ENCODE measurements at regions not wholly inside any gene's neighbourhood (a gene's known extent, or its start where the extent isn't known, plus 50 kb on each side); places are given as distances from the start of the nearest gene placed in this dataset.

- Histone ChIP-seq H3K79me2 (replicated peaks; ENCODE audit: insufficient read depth, low read length) (no peaks in the 10 kb centered on the region), H3K36me3 (ENCODE audit: insufficient read depth, low read length) (no peaks in the 10 kb centered on the region), H2AFZ (ENCODE audit: low read depth, low read length) (no peak overlapping the region), H3K4me2 (ENCODE audit: low read length) (no peak overlapping the region), H3K27me3 (ENCODE audit: insufficient read depth, low read depth, low read length) (no peaks in the 10 kb centered on the region), H3K4me3 (ENCODE audit: low read length) (no peak overlapping the region), H3F3A (ENCODE audit: insufficient read depth, low read length, poor library complexity, severe bottlenecking) (no peaks in the 10 kb centered on the region), H4K20me1 (ENCODE audit: insufficient read depth) (no peaks in the 10 kb centered on the region), H3K9me2 (ENCODE audit: insufficient read depth, low read length) (peaks cover 4% of the 10 kb centered on the region), H3K9ac (ENCODE audit: low read length) (no peak overlapping the region), H3K27ac (ENCODE audit: low read length) (no peak overlapping the region), H3K9me3 (ENCODE audit: low read length) (peaks cover 2% of the 10 kb centered on the region)
- no peak for TF ChIP-seq REST (IDR thresholded peaks at IDR 0.05; ENCODE audit: borderline replicate concordance)
- TF ChIP-seq RAD21 (conservative IDR thresholded peaks at IDR 0.05): no peak
- TF ChIP-seq SMC3 (conservative IDR thresholded peaks at IDR 0.05; ENCODE audit: poor library complexity): no peak
- no peak for TF ChIP-seq MXI1 (conservative IDR thresholded peaks at IDR 0.05; ENCODE audit: poor library complexity, severe bottlenecking)
- TF ChIP-seq EP300 (conservative IDR thresholded peaks at IDR 0.05; ENCODE audit: poor library complexity, severe bottlenecking): no peak
- no peak for TF ChIP-seq POLR2AphosphoS5 (IDR thresholded peaks at IDR 0.05)
- no peak for TF ChIP-seq CTCF (IDR thresholded peaks at IDR 0.05; ENCODE audit: poor library complexity, severe bottlenecking)
- no peak for TF ChIP-seq TAF1 (IDR thresholded peaks at IDR 0.05; ENCODE audit: low read depth)
- TF ChIP-seq EZH2 (IDR thresholded peaks at IDR 0.05; ENCODE audit: borderline replicate concordance, insufficient read depth, low read length, poor library complexity, severe bottlenecking): no peak
Observed at GRCh38 chr12:87363497-87364084, 665.6 kb downstream of the C12orf50 start.

- Histone ChIP-seq H3K27me3 (ENCODE audit: insufficient read depth, low read depth, low read length) (no peaks in the 10 kb centered on the region), H3K36me3 (ENCODE audit: insufficient read depth, low read length) (no peaks in the 10 kb centered on the region), H3K9me2 (ENCODE audit: insufficient read depth, low read length) (no peaks in the 10 kb centered on the region), H3K9me3 (ENCODE audit: low read length) (no peaks in the 10 kb centered on the region), H3K4me3 (ENCODE audit: low read length) (no peak overlapping the region), H3K27ac (ENCODE audit: low read length) (no peak overlapping the region), H2AFZ (ENCODE audit: low read depth, low read length) (no peak overlapping the region), H3K9ac (ENCODE audit: low read length) (no peak overlapping the region), H3F3A (ENCODE audit: insufficient read depth, low read length, poor library complexity, severe bottlenecking) (no peaks in the 10 kb centered on the region), H4K20me1 (ENCODE audit: insufficient read depth) (no peaks in the 10 kb centered on the region), H3K4me2 (ENCODE audit: low read length) (no peak overlapping the region), H3K79me2 (replicated peaks; ENCODE audit: insufficient read depth, low read length) (no peaks in the 10 kb centered on the region)
- TF ChIP-seq POLR2AphosphoS5 (IDR thresholded peaks at IDR 0.05) (no peak), MXI1 (conservative IDR thresholded peaks at IDR 0.05; ENCODE audit: poor library complexity, severe bottlenecking) (no peak), CTCF (IDR thresholded peaks at IDR 0.05; ENCODE audit: poor library complexity, severe bottlenecking) (no peak), EP300 (conservative IDR thresholded peaks at IDR 0.05; ENCODE audit: poor library complexity, severe bottlenecking) (no peak), REST (IDR thresholded peaks at IDR 0.05; ENCODE audit: borderline replicate concordance) (no peak), TAF1 (IDR thresholded peaks at IDR 0.05; ENCODE audit: low read depth) (no peak), EZH2 (IDR thresholded peaks at IDR 0.05; ENCODE audit: borderline replicate concordance, insufficient read depth, low read length, poor library complexity, severe bottlenecking) (no peak)
Observed at GRCh38 chr12:87349681-87350080, 679.5 kb downstream of the C12orf50 start.

Data from neural cell (in vitro differentiated cells).